Kidney tubule cell (primary cell): ENCODE measurements at regions not wholly inside any gene's neighbourhood (a gene's known extent, or its start where the extent isn't known, plus 50 kb on each side); places are given as distances from the start of the nearest gene placed in this dataset.
"Not testable (repeated sequence)": the region's sequence is repeated elsewhere in the genome, so short reads cannot be mapped to it uniquely, and the experiment has no call there.

ENCODE experiments used
- DNase-seq: peaks from one replicate; pipeline ENCODE4 v3.0.0-alpha.2; 2018; ENCODE audit warnings: low spot score

- DNase-seq: no peak
These were observed 1465.7 kb upstream of the DIAPH2 start for GRCh38 chrX:95218976-95219375.

GRCh38 chrX:95248386-95248785 is 1436.3 kb upstream of the DIAPH2 start:
- no peak for DNase-seq

- DNase-seq: no peak
These were observed 1394.2 kb upstream of the DIAPH2 start for GRCh38 chrX:95290455-95290854.

- no peak for DNase-seq
These were observed 1393.1 kb upstream of the DIAPH2 start for GRCh38 chrX:95291561-95291960.

- DNase-seq: peak; percentile 6
These were observed 1365.8 kb upstream of the DIAPH2 start for GRCh38 chrX:95318882-95319281.

- DNase-seq: no peak
These were observed 1359.5 kb upstream of the DIAPH2 start for GRCh38 chrX:95325185-95325584.

- DNase-seq: no peak
These were observed 1354.3 kb upstream of the DIAPH2 start for GRCh38 chrX:95330292-95330691.

GRCh38 chrX:95332530-95332929 is 1352.1 kb upstream of the DIAPH2 start:
- no peak for DNase-seq

GRCh38 chrX:95346856-95347255 is 1337.8 kb upstream of the DIAPH2 start:
- peak; percentile 5 for DNase-seq

GRCh38 chrX:95350774-95351488 is 1333.7 kb upstream of the DIAPH2 start:
- DNase-seq: no peak

- no peak for DNase-seq
These were observed 1317.4 kb upstream of the DIAPH2 start for GRCh38 chrX:95367286-95367685.

GRCh38 chrX:95382799-95383198 is 1301.8 kb upstream of the DIAPH2 start:
- no peak for DNase-seq

GRCh38 chrX:95383778-95384177 is 1300.9 kb upstream of the DIAPH2 start:
- DNase-seq: peak; percentile 1

- peak; percentile 11 for DNase-seq
These were observed 1257.3 kb upstream of the DIAPH2 start for GRCh38 chrX:95427389-95427788.

- no peak for DNase-seq
These were observed 1249.4 kb upstream of the DIAPH2 start for GRCh38 chrX:95435198-95435597.

GRCh38 chrX:95441836-95442235 is 1242.8 kb upstream of the DIAPH2 start:
- DNase-seq: no peak

- no peak for DNase-seq
These were observed 1199.9 kb upstream of the DIAPH2 start for GRCh38 chrX:95484781-95485180.

- no peak for DNase-seq
These were observed 1178.9 kb upstream of the DIAPH2 start for GRCh38 chrX:95505721-95506120.

GRCh38 chrX:95509474-95509873 is 1175.2 kb upstream of the DIAPH2 start:
- DNase-seq: no peak

- not testable (repeated sequence) for DNase-seq
These were observed 1160.6 kb upstream of the DIAPH2 start for GRCh38 chrX:95524018-95524417.

GRCh38 chrX:95536111-95536510 is 1148.5 kb upstream of the DIAPH2 start:
- no peak for DNase-seq

GRCh38 chrX:95536661-95537060 is 1148.0 kb upstream of the DIAPH2 start:
- no peak for DNase-seq

- DNase-seq: no peak
These were observed 1145.6 kb upstream of the DIAPH2 start for GRCh38 chrX:95539041-95539440.

- not testable (repeated sequence) for DNase-seq
These were observed 1135.1 kb upstream of the DIAPH2 start for GRCh38 chrX:95549552-95549951.
